ENCODE measurements at regions not wholly inside any gene's neighbourhood (a gene's known extent, or its start where the extent isn't known, plus 50 kb on each side); places are given as distances from the start of the nearest gene placed in this dataset.
"Not testable (repeated sequence)": the region's sequence is repeated elsewhere in the genome, so short reads cannot be mapped to it uniquely, and the experiment has no call there.

DNA sequence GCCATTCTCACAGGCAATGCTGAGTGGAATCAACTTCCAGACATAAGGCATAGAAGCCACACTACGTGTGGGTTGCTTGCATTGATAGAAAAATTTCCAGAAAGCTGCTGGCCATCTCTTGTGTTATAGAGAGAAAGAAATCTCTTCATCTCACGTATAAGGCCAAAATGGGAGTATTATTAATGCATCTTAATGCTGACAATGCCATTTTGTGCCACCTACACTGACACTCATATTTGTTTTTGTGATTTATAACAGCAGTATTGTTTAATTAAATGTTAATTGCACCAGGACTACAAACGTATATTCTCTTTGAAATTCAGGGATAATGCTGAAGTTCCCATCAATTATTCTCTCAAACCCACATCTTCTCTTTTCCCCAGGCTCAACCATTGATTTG is 56.1 kb upstream of the TMEM132D start:
- no peak for DNase-seq

GRCh38 chr12:129961091-129961490 is 57.3 kb upstream of the TMEM132D start:
- no peak for DNase-seq

DNA sequence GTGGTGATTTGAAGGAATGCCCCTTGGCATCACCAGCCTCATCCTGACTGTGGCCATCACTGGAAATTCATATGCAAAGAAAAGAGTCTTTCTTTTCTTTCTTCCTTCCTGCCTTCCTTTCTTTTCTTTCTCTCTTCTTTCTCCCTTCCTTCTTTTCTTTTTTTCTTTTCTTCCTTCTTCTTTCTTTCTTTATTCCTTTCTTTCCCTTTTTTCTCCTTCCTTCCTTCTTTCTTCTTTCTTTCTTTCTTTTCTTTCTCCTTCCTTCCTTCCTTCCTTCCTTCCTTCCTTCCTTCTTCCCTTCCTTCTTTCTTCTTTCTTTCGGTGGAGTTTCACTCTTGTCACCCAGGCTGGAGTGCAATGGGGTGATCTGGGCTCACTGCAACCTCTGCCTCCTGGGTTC is 58.0 kb upstream of the TMEM132D start:
- no peak for DNase-seq

GRCh38 chr12:129964300-129964699 is 60.5 kb upstream of the TMEM132D start:
- DNase-seq, result no peak

GRCh38 chr12:129964826-129965457 is 61.1 kb upstream of the TMEM132D start:
- DNase-seq, result no peak

DNA sequence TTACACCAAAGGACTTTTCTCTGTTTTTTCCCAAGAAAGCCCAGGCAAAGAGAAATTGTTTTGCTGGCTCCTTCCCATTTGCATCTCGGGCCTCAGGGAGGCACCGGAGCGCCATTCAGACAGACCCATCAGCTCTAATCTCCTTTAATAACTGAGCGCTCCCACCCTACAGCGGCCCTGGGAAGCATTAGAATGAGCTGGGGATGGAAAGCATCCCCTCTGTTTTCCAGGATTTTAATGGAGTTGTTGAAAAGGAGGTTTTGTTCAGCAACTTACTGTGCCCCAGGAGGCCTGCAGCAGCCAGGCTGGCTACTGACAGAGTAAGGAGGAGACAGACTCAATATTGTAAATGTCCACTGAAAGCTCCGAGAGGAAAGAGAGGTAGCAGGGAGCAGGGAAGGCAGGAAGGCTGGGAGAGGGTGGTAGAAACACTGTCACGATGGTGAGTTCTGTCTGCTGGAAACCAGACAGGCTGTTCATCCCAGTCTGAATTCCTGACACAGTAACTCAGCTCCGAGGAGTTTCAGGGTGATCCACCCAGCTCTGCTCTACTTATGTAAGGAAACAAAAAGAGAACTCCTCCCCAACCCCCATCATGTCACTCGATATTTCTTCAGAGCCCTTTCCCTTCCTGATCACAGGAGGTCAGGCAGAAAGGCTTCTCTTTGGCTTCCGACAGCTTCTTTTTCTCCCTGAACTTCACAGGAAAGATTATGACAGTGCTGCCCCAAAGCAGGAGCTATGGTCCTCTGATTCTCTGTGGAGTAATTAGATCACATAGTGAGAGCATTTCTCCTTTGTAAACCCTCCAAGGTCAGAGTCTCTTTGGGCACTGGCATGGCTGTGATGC is 62.5 kb upstream of the TMEM132D start:
- no peak for DNase-seq

GRCh38 chr12:129971721-129972120 is 67.9 kb upstream of the TMEM132D start:
- no peak for DNase-seq

DNA sequence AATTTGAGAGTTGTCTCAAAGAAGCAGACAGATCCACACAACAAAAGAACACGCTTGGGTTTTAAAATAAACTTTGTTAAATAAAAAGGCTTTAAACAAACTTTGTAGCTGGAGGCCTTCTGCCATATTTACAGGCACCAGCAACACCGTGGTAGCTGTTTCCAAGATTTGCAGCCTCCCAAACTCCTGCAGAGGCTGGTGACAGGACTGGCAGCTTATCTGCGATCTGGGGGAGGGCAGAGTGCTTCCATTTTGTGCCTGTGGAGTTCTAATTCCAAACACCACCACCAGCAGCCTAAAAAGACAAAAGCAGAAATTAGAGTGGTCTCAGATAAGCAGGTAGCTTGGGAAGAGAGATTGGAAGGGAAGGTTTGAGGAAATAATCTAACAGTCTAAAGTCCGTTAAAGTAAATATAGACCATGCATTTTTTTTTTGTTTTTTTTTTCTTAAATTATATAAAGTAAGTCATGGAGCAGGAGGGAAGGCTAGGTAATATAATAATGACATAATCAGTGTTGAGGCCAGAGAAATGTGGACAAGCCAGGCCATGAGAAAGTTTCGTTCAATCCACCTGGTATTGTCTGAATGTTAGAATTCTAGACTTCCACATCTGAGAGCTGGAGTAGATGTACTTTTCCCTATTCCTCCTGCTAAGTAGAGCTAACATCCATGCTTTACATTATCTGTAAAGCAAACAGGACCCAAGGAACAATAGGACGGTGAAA is 69.6 kb upstream of the TMEM132D start:
- DNase-seq, result no peak

GRCh38 chr12:129984106-129984505 is 80.3 kb upstream of the TMEM132D start:
- DNase-seq, result no peak

DNA sequence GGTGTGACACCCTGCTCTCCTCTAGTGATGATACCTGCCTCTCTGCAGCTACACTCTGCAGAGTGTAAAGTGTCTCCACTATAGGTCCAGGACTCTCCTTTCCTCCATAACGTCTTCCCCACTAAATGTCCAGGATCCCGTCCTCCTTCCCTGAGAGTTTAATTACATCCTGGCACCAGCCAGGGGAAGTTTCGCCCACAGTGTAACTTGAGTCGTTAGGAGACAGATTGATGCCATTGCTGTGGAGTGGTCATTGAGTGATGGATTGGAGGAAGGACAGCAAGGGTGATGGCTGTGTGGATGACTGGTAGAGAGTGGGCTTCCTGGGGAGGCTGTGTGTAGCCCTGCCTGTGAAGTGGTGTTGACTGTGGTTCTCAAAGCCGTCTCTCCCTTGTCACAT is 84.0 kb upstream of the TMEM132D start:
- no peak for DNase-seq

GRCh38 chr12:129994634-129995033 is 90.8 kb upstream of the TMEM132D start:
- no peak for DNase-seq

DNA sequence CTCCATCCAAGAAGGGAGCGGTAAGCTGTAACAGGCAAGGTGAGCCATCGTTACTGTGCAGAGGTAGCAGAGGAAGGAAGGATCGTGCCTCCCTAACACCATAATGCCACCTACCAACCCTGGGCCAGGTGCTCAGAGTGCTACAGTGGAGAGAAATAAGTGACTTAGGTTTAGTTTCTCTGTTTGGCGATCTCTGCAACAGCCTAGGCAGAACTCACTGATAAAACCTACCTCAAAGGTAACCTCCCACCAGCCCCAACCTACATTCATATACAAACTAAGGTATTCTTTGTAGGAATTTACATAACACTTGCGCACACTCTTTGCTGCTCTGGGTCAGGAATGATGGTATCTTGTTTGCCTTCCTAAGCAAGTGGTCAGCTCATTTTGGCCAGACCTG is 93.4 kb upstream of the TMEM132D start:
- no peak for DNase-seq

DNA sequence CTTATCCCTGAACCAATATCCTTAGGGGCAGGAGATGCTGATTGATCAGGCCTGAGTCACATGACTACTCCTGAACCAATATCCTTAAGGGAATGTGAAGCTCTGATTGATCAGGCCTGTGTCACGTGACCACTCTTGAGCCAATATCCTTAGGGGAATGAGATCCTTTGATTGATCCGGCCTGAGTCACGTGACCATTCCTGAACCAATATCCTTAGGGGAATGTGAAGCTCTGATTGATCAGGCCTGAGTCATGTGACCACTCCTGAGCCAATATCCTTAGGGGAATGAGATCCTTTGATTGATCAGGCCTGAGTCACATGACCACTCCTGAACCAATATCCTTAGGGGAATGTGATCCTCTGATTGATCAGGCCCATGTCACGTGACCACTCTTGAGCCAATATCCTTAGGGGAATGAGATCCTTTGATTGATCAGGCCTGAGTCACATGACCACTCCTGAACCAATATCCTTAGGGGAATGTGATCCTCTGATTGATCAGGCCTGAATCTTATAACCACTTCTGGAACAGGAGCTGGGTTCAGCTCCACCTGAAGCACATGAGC is 100.6 kb upstream of the TMEM132D start:
- not testable (repeated sequence) for DNase-seq

- DNase-seq, result no peak
Observed at GRCh38 chr12:130007771-130008170, 103.9 kb upstream of the TMEM132D start.

GRCh38 chr12:130008241-130008640 is 104.4 kb upstream of the TMEM132D start:
- no peak for DNase-seq

DNA sequence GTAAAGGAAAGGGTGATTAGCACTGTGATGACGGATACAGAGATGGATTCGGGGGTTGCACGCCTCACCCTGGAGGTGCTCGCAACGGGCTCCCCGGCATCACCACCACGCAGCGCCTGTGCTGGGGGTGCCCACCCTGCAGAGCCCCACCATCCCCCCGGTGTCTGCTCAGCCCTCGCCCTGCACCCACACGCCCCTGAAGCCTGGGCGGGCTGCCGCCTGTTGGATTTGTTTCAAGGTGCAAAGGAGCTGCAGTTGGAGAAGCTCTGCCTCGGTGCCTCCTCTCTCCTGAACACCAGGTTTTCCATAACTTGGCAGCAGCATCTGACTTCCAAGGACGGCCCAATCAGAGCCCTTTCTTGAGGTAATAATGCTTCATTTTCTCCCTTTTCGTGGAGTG is 106.1 kb upstream of the TMEM132D start:
- no peak for DNase-seq

GRCh38 chr12:130011611-130012385 is 108.0 kb upstream of the TMEM132D start:
- DNase-seq, result no peak

DNA sequence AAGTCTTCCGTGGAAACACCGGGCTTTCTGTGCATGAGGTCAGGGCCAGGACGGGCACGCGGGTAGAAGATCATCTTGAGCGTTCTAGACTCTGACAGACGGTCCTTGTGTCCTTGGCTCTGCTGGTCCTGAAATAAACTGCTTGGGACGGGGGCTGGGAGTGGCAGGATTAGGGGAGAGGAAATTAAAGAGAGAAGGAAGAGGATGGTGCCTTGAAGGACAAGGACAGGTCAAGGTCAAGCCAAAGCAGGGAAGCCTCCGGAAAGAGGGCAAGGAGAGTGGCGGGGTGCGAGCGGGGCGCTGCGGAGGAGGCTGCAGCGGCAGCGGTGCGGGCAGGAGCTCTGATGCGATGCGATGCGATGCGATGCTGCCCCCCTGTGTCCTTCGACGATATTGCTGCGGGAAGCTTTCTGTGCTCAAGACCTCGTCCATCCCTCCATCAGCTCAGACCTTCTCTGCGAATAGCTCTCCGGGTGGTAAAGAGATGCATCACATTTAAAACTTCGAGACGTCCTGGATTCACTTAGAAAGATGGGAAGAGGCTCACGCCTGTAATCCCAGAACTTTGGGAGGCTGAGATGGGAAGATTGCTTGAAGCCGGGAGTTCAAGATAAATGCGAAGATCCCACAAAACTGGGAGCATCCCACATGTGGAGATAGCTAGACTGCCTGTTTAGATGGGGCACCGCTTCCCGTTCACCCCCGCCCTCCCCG is 110.1 kb upstream of the TMEM132D start:
- no peak for DNase-seq

DNA sequence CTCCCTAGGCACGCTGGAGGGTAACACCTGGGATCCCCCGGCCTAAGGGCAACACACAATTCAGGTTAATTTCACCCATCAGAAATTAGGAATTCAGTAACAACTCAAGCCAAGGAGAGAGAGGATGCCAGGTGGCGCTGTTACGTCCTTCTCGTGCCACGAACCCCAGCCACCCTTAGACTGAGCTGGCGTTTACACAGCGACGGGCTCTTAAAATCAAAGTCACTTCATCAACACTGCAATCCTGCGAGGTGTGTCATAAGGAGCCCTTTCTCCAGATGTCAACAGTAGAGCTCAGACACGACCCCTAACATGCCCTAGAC is 110.6 kb upstream of the TMEM132D start:
- no peak for DNase-seq

DNA sequence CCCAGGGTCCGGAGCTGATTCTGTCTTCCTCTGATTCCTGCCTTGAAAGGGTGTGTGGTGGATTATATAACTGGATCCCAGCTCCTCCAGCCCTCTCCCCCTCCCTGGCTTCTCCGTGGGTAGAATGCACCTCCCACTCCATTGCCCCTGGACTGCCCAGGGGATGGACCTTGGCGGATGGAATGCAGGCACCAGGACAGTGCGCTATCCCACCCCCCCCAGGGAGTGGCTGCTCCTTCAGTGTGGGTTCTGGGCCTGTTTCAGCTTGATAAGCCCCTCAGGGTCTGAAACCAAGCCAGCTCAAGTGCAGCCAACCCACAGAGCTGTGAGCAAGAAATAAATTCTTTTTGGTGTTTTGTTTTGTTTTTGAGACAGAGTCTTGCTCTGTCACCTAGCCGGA is 112.4 kb upstream of the TMEM132D start:
- no peak for DNase-seq

DNA sequence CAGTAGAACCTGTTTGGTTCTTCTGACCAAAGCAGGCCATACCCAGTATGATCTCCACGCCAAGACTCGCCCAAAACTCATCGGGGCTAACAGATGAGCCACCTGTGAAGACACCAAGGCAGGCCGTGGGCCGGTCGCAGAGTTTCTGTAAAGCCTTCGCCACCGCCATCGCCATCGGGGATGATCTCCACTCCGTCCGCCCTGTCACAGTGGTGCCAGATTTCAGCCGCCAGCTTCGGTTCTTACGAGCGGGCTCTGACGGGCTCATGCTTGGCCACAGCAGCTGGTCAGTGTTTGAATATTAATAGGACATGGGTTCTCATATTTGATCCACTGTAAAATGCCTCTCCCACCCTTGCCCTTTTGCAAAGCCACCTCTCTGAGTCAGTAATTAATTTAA is 113.2 kb upstream of the TMEM132D start:
- no peak for DNase-seq
